ENCODE measurements at regions not wholly inside any gene's neighbourhood (a gene's known extent, or its start where the extent isn't known, plus 50 kb on each side); places are given as distances from the start of the nearest gene placed in this dataset.

- H3K4me3 Mint-ChIP-seq, result no peak overlapping the region
- no peak overlapping the region for H2AFZ ChIP-seq (replicated peaks)
- no peaks in the 10 kb centered on the region for H3K79me2 ChIP-seq (ENCODE audit: low read depth)
- H3K4me3 ChIP-seq, result no peak overlapping the region
- H3K4me1 ChIP-seq, result no peaks in the 10 kb centered on the region
- no peak for DNase-seq (ENCODE audit: low spot score)
- H3K27me3 Mint-ChIP-seq (ENCODE audit: insufficient read depth, low read depth), result peaks cover 41% of the 10 kb centered on the region
- H3K4me2 ChIP-seq, result no peak overlapping the region
- no peak for TF ChIP-seq EZH2 (IDR thresholded peaks at IDR 0.05)
- TF ChIP-seq EZH2phosphoT487 (IDR thresholded peaks at IDR 0.05), result no peak
- TF ChIP-seq, protein P1, sequence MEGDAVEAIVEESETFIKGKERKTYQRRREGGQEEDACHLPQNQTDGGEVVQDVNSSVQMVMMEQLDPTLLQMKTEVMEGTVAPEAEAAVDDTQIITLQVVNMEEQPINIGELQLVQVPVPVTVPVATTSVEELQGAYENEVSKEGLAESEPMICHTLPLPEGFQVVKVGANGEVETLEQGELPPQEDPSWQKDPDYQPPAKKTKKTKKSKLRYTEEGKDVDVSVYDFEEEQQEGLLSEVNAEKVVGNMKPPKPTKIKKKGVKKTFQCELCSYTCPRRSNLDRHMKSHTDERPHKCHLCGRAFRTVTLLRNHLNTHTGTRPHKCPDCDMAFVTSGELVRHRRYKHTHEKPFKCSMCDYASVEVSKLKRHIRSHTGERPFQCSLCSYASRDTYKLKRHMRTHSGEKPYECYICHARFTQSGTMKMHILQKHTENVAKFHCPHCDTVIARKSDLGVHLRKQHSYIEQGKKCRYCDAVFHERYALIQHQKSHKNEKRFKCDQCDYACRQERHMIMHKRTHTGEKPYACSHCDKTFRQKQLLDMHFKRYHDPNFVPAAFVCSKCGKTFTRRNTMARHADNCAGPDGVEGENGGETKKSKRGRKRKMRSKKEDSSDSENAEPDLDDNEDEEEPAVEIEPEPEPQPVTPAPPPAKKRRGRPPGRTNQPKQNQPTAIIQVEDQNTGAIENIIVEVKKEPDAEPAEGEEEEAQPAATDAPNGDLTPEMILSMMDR (IDR thresholded peaks at IDR 0.05), result no peak
- no peaks in the 10 kb centered on the region for H3K9me3 Mint-ChIP-seq
- H3K36me3 Mint-ChIP-seq, result no peaks in the 10 kb centered on the region
- H3K27me3 ChIP-seq, result peaks cover 3% of the 10 kb centered on the region
- no peaks in the 10 kb centered on the region for H3F3A ChIP-seq (ENCODE audit: low read depth)
- no peaks in the 10 kb centered on the region for H3K36me3 ChIP-seq
- peaks cover 15% of the 10 kb centered on the region for H3K4me1 Mint-ChIP-seq
- H3K27ac Mint-ChIP-seq, result no peak overlapping the region
- H3K9ac ChIP-seq, result no peak overlapping the region
- H4K20me1 ChIP-seq (ENCODE audit: low read depth), result no peaks in the 10 kb centered on the region
- H3K27ac ChIP-seq, result no peak overlapping the region
- no peaks in the 10 kb centered on the region for H3K9me3 ChIP-seq (ENCODE audit: low read depth)
Observed at GRCh38 chr16:86065711-86066110, 166.7 kb downstream of the IRF8 start.

GRCh38 chr16:86066811-86067210 is 167.8 kb downstream of the IRF8 start:
- Histone ChIP-seq H3K27ac (no peak overlapping the region), H3K4me3 (no peak overlapping the region), H3F3A (ENCODE audit: low read depth) (no peaks in the 10 kb centered on the region), H3K27me3 (peaks cover 7% of the 10 kb centered on the region), H3K4me2 (no peak overlapping the region), H3K9ac (no peak overlapping the region), H3K79me2 (ENCODE audit: low read depth) (no peaks in the 10 kb centered on the region), H3K4me1 (no peaks in the 10 kb centered on the region), H2AFZ (replicated peaks) (no peak overlapping the region), H3K9me3 (ENCODE audit: low read depth) (no peaks in the 10 kb centered on the region), H3K36me3 (no peaks in the 10 kb centered on the region), H4K20me1 (ENCODE audit: low read depth) (no peaks in the 10 kb centered on the region)
- no peak overlapping the region for H3K27ac Mint-ChIP-seq
- peaks cover 16% of the 10 kb centered on the region for H3K4me1 Mint-ChIP-seq
- H3K36me3 Mint-ChIP-seq, result no peaks in the 10 kb centered on the region
- no peak overlapping the region for H3K4me3 Mint-ChIP-seq
- peaks cover 42% of the 10 kb centered on the region for H3K27me3 Mint-ChIP-seq (ENCODE audit: insufficient read depth, low read depth)
- no peaks in the 10 kb centered on the region for H3K9me3 Mint-ChIP-seq
- no peak for DNase-seq (ENCODE audit: low spot score)
- TF ChIP-seq, protein P1 (IDR thresholded peaks at IDR 0.05), result no peak
- TF ChIP-seq EZH2 (IDR thresholded peaks at IDR 0.05) (no peak), EZH2phosphoT487 (IDR thresholded peaks at IDR 0.05) (no peak)

GRCh38 chr16:86067516-86067915 is 168.6 kb downstream of the IRF8 start:
- Histone ChIP-seq H3K36me3 (no peaks in the 10 kb centered on the region), H3K27me3 (peaks cover 13% of the 10 kb centered on the region), H4K20me1 (ENCODE audit: low read depth) (no peaks in the 10 kb centered on the region), H3K4me1 (no peaks in the 10 kb centered on the region), H3K9ac (no peak overlapping the region), H3K27ac (no peak overlapping the region), H2AFZ (replicated peaks) (no peak overlapping the region), H3F3A (ENCODE audit: low read depth) (no peaks in the 10 kb centered on the region), H3K4me3 (no peak overlapping the region), H3K79me2 (ENCODE audit: low read depth) (no peaks in the 10 kb centered on the region), H3K4me2 (no peak overlapping the region), H3K9me3 (ENCODE audit: low read depth) (no peaks in the 10 kb centered on the region)
- Mint-ChIP-seq H3K9me3 (no peaks in the 10 kb centered on the region), H3K36me3 (no peaks in the 10 kb centered on the region), H3K27ac (no peak overlapping the region), H3K27me3 (ENCODE audit: insufficient read depth, low read depth) (peaks cover 46% of the 10 kb centered on the region), H3K4me3 (no peak overlapping the region), H3K4me1 (peaks cover 14% of the 10 kb centered on the region)
- TF ChIP-seq EZH2 (IDR thresholded peaks at IDR 0.05) (no peak), EZH2phosphoT487 (IDR thresholded peaks at IDR 0.05) (no peak)
- TF ChIP-seq, protein P1 (IDR thresholded peaks at IDR 0.05), result no peak
- DNase-seq (ENCODE audit: low spot score), result no peak

Measured in neural progenitor cell (in vitro differentiated cells).